Body of pancreas (tissue), 4 donors: ENCODE measurements at regions not wholly inside any gene's neighbourhood (a gene's known extent, or its start where the extent isn't known, plus 50 kb on each side); places are given as distances from the start of the nearest gene placed in this dataset.

Experiments used
- POLR2A ChIP-seq, 3 donors: fragments of 450-650 bp; IDR thresholded peaks; one replicate each; pipeline ENCODE4 v1.6.1; 2016; ENCODE audit warnings: antibody characterized with exemption in 3 of 3, mild to moderate bottlenecking in 2 of 3
- TF ChIP-seq, protein P1 (sequence below), 7 experiments: fragments of 450-650 bp in 4 of 7; fragments of 200-600 bp in 3 of 7; sonication (generic) in 3 of 7; IDR thresholded peaks; one replicate each; pipeline ENCODE4 v1.5.1; 2016 to 2019; ENCODE audit warnings: antibody characterized with exemption in 7 of 7

- TF ChIP-seq POLR2A (IDR thresholded peaks at IDR 0.05), result no peak
- TF ChIP-seq, protein P1, sequence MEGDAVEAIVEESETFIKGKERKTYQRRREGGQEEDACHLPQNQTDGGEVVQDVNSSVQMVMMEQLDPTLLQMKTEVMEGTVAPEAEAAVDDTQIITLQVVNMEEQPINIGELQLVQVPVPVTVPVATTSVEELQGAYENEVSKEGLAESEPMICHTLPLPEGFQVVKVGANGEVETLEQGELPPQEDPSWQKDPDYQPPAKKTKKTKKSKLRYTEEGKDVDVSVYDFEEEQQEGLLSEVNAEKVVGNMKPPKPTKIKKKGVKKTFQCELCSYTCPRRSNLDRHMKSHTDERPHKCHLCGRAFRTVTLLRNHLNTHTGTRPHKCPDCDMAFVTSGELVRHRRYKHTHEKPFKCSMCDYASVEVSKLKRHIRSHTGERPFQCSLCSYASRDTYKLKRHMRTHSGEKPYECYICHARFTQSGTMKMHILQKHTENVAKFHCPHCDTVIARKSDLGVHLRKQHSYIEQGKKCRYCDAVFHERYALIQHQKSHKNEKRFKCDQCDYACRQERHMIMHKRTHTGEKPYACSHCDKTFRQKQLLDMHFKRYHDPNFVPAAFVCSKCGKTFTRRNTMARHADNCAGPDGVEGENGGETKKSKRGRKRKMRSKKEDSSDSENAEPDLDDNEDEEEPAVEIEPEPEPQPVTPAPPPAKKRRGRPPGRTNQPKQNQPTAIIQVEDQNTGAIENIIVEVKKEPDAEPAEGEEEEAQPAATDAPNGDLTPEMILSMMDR (IDR thresholded peaks at IDR 0.05), result no peak
Measured at GRCh38 chr17:22242472-22242871, 550.1 kb downstream of the KCNJ18 start.
